Caco-2 (cell line): ENCODE measurements at regions not wholly inside any gene's neighbourhood (a gene's known extent, or its start where the extent isn't known, plus 50 kb on each side); places are given as distances from the start of the nearest gene placed in this dataset.

ENCODE experiments used
- BruUV-seq: library from RNA; stranded (reverse); fragments of 400-500 nt; replicated peaks from 2 replicates; lab custom pipeline; 2021; lab: Mats Ljungman, UMichigan
- CTCF ChIA-PET: fragments of 300-600 bp; sonication (Branson Sonifier 250); formaldehyde crosslinking; loops from one replicate; lab custom pipeline; 2022; ENCODE audit warnings: antibody characterized with exemption; lab: Charles Lee
- POLR2A ChIA-PET: fragments of 300-600 bp; sonication (Branson Sonifier 250); formaldehyde crosslinking; loops from one replicate; lab custom pipeline; 2022; ENCODE audit warnings: antibody characterized with exemption; lab: Charles Lee
- DNase-seq, 2 experiments: peaks; one replicate each; pipeline versions ENCODE4 v3.0.0 to v3.0.0-alpha.2; 2020 to 2022
- H3K27me3 ChIP-seq: replicated peaks from 2 replicates; pipeline ENCODE4 v1.6.0; 2011; ENCODE audit warnings: low read length; ENCODE audit not compliant: control insufficient read depth, insufficient read depth
- H3K36me3 ChIP-seq: 2 replicates; pipeline ENCODE4 v1.5.1; 2011; ENCODE audit warnings: low read length; ENCODE audit not compliant: control insufficient read depth, insufficient read depth
- H3K4me1 ChIP-seq: fragments of 250-450 bp; sonication (Bioruptor Pico); 2 replicates; pipeline ENCODE4 v1.5.1; 2020; ENCODE audit warnings: mild to moderate bottlenecking
- H3K4me3 ChIP-seq: 2 replicates; pipeline ENCODE4 v1.5.1; 2011; ENCODE audit warnings: low read depth, mild to moderate bottlenecking, control low read depth, low read length
- H3K9me3 ChIP-seq: fragments of 250-450 bp; sonication (Bioruptor Pico); 2 replicates; pipeline ENCODE4 v1.5.1; 2020; ENCODE audit warnings: mild to moderate bottlenecking, moderate library complexity
- H3K27ac Mint-ChIP-seq: one replicate; pipeline ENCODE4 v1.8.0; 2022; ENCODE audit warnings: mixed read lengths; ENCODE audit not compliant: unreplicated experiment
- H3K27me3 Mint-ChIP-seq: one replicate; pipeline ENCODE4 v1.8.0; 2022; ENCODE audit warnings: mixed read lengths; ENCODE audit not compliant: insufficient read depth, unreplicated experiment
- H3K36me3 Mint-ChIP-seq: one replicate; pipeline ENCODE4 v1.8.0; 2022; ENCODE audit warnings: mild to moderate bottlenecking, mixed read lengths; ENCODE audit not compliant: insufficient read depth, unreplicated experiment
- H3K4me1 Mint-ChIP-seq: one replicate; pipeline ENCODE4 v1.8.0; 2022; ENCODE audit warnings: low read depth, mixed read lengths; ENCODE audit not compliant: unreplicated experiment
- H3K4me3 Mint-ChIP-seq: one replicate; pipeline ENCODE4 v1.8.0; 2022; ENCODE audit warnings: mild to moderate bottlenecking, moderate library complexity, mixed read lengths; ENCODE audit not compliant: unreplicated experiment
- H3K9me3 Mint-ChIP-seq: one replicate; pipeline ENCODE4 v1.8.0; 2022; ENCODE audit warnings: mixed read lengths; ENCODE audit not compliant: unreplicated experiment
- CTCF ChIP-seq, 2 experiments: fragments of 200-600 bp in 1 of 2; IDR thresholded peaks; 1 replicate in 1 of 2; 2 replicates in 1 of 2; pipeline versions ENCODE4 v1.5.1 to v1.8.0; 2011 to 2022; ENCODE audit warnings: antibody characterized with exemption in 1 of 2, control low read depth in 1 of 2, inconsistent platforms in 1 of 2, low read depth in 1 of 2, low read length in 1 of 2, mild to moderate bottlenecking in 1 of 2, moderate library complexity in 1 of 2; ENCODE audit not compliant: insufficient read depth in 1 of 2, severe bottlenecking in 1 of 2, unreplicated experiment in 1 of 2
- intact Hi-C: fragments of 100-400 bp; cut with micrococcal nuclease; formaldehyde crosslinking; loops from one replicate; pipeline ENCODE4 v1.10.0; 2022; ENCODE audit not compliant: unreplicated experiment

GRCh38 chr2:67212203-67212602 is 184.9 kb upstream of the ETAA1 start:
- H3K9me3 Mint-ChIP-seq = peaks cover 2% of the 10 kb centered on the region
- H3K27me3 Mint-ChIP-seq = no peaks in the 10 kb centered on the region
- H3K4me3 Mint-ChIP-seq = no peak overlapping the region
- Histone ChIP-seq H3K4me1 (no peaks in the 10 kb centered on the region), H3K27me3 (no peaks in the 10 kb centered on the region), H3K4me3 (no peak overlapping the region), H3K36me3 (no peaks in the 10 kb centered on the region), H3K9me3 (no peaks in the 10 kb centered on the region)
- no peaks in the 10 kb centered on the region for H3K4me1 Mint-ChIP-seq
- BruUV-seq = no TSS peak
- ChIA-PET POLR2A (no interaction called here), CTCF (no interaction called here)
- no peak for DNase-seq
- H3K27ac Mint-ChIP-seq = no peak overlapping the region
- TF ChIP-seq CTCF (IDR thresholded peaks at IDR 0.05; ENCODE audit: insufficient read depth in 1 of 2, low read depth in 1 of 2, low read length in 1 of 2, severe bottlenecking in 1 of 2, unreplicated experiment in 1 of 2) = no peak
- intact Hi-C loops = no loop called here
- H3K36me3 Mint-ChIP-seq = no peaks in the 10 kb centered on the region

GRCh38 chr2:67213270-67213670 is 183.9 kb upstream of the ETAA1 start:
- no peaks in the 10 kb centered on the region for H3K36me3 Mint-ChIP-seq
- H3K4me1 Mint-ChIP-seq = no peaks in the 10 kb centered on the region
- CTCF ChIA-PET = no interaction called here
- intact Hi-C loops = no loop called here
- H3K27ac Mint-ChIP-seq = no peak overlapping the region
- no peak for TF ChIP-seq CTCF (IDR thresholded peaks at IDR 0.05; ENCODE audit: insufficient read depth in 1 of 2, low read depth in 1 of 2, low read length in 1 of 2, severe bottlenecking in 1 of 2, unreplicated experiment in 1 of 2)
- no TSS peak for BruUV-seq
- Histone ChIP-seq H3K9me3 (no peaks in the 10 kb centered on the region), H3K27me3 (no peaks in the 10 kb centered on the region), H3K4me3 (no peak overlapping the region), H3K36me3 (no peaks in the 10 kb centered on the region), H3K4me1 (no peaks in the 10 kb centered on the region)
- no peaks in the 10 kb centered on the region for H3K27me3 Mint-ChIP-seq
- no peak overlapping the region for H3K4me3 Mint-ChIP-seq
- peaks cover 10% of the 10 kb centered on the region for H3K9me3 Mint-ChIP-seq
- no peak for DNase-seq
- POLR2A ChIA-PET = no interaction called here

GRCh38 chr2:67213677-67214402 is 183.3 kb upstream of the ETAA1 start:
- no peaks in the 10 kb centered on the region for H3K27me3 Mint-ChIP-seq

More at GRCh38 chr2:67213677-67214402, 183.3 kb upstream of the ETAA1 start:
- H3K36me3 Mint-ChIP-seq = no peaks in the 10 kb centered on the region
- H3K4me3 Mint-ChIP-seq = no peak overlapping the region
- ChIA-PET POLR2A (no interaction called here), CTCF (no interaction called here)
- BruUV-seq = no TSS peak
- H3K27me3 ChIP-seq = no peaks in the 10 kb centered on the region
- H3K27ac Mint-ChIP-seq = no peak overlapping the region
- H3K4me1 Mint-ChIP-seq = no peaks in the 10 kb centered on the region
- peaks cover 10% of the 10 kb centered on the region for H3K9me3 Mint-ChIP-seq
- H3K36me3 ChIP-seq = no peaks in the 10 kb centered on the region
- no peaks in the 10 kb centered on the region for H3K4me1 ChIP-seq
- intact Hi-C loops = no loop called here
- no peak overlapping the region for H3K4me3 ChIP-seq
- no peak for TF ChIP-seq CTCF (IDR thresholded peaks at IDR 0.05; ENCODE audit: insufficient read depth in 1 of 2, low read depth in 1 of 2, low read length in 1 of 2, severe bottlenecking in 1 of 2, unreplicated experiment in 1 of 2)
- no peak for DNase-seq
- H3K9me3 ChIP-seq = no peaks in the 10 kb centered on the region
